Left ventricle myocardium inferior (tissue), 1 donor: ENCODE measurements at regions not wholly inside any gene's neighbourhood (a gene's known extent, or its start where the extent isn't known, plus 50 kb on each side); places are given as distances from the start of the nearest gene placed in this dataset.

Source experiments
- DNase-seq: peaks from one replicate; pipeline ENCODE4 v3.0.0-alpha.2; 2020
- H3K27ac ChIP-seq: fragments of 200-600 bp; replicated peaks from 2 replicates; pipeline ENCODE4 v1.8.0; 2021
- H3K27me3 ChIP-seq: fragments of 200-600 bp; 2 replicates; pipeline ENCODE4 v1.8.0; 2021; ENCODE audit warnings: low read depth
- H3K36me3 ChIP-seq: fragments of 200-600 bp; 2 replicates; pipeline ENCODE4 v1.8.0; 2021
- H3K4me1 ChIP-seq: fragments of 200-600 bp; 2 replicates; pipeline ENCODE4 v1.8.0; 2021
- H3K4me3 ChIP-seq: fragments of 200-600 bp; 2 replicates; pipeline ENCODE4 v1.8.0; 2021; ENCODE audit warnings: mild to moderate bottlenecking, moderate library complexity
- H3K9me3 ChIP-seq: fragments of 200-600 bp; replicated peaks from 2 replicates; pipeline ENCODE4 v1.8.0; 2021
- CTCF ChIP-seq: fragments of 200-600 bp; IDR thresholded peaks from 2 replicates; pipeline ENCODE4 v1.8.0; 2021; ENCODE audit warnings: antibody characterized with exemption, mild to moderate bottlenecking, borderline replicate concordance
- intact Hi-C: fragments of 100-400 bp; cut with micrococcal nuclease; formaldehyde crosslinking; loops from one replicate; pipeline ENCODE4 v1.11.0; 2022
- donor health status: DM: no; HTN: yes; CAD: no; lungs with severe emphysema.

GRCh38 chr5:4911646-4912403 is 228.3 kb upstream of the ADAMTS16 start:
- Histone ChIP-seq H3K36me3 (no peaks in the 10 kb centered on the region), H3K27ac (no peak overlapping the region), H3K27me3 (peaks cover 19% of the 10 kb centered on the region), H3K4me1 (peaks cover 5% of the 10 kb centered on the region), H3K9me3 (no peaks in the 10 kb centered on the region), H3K4me3 (no peak overlapping the region)
- intact Hi-C loops: no loop called here
- no peak for DNase-seq
- TF ChIP-seq CTCF: no peak

- no peaks in the 10 kb centered on the region for H3K27me3 ChIP-seq
- intact Hi-C loops: no loop called here
- H3K27ac ChIP-seq: no peak overlapping the region
- TF ChIP-seq CTCF: no peak
- no peaks in the 10 kb centered on the region for H3K4me1 ChIP-seq
- H3K4me3 ChIP-seq: no peak overlapping the region
- DNase-seq: no peak
- peaks cover 9% of the 10 kb centered on the region for H3K9me3 ChIP-seq
- no peaks in the 10 kb centered on the region for H3K36me3 ChIP-seq
Measured at GRCh38 chr5:4921929-4922328, 218.2 kb upstream of the ADAMTS16 start.

- TF ChIP-seq CTCF: no peak
- H3K36me3 ChIP-seq: no peaks in the 10 kb centered on the region
- no peak overlapping the region for H3K27ac ChIP-seq
- DNase-seq: no peak
- H3K27me3 ChIP-seq: no peaks in the 10 kb centered on the region
- intact Hi-C loops: no loop called here
- H3K9me3 ChIP-seq: peaks cover 9% of the 10 kb centered on the region
- H3K4me3 ChIP-seq: no peak overlapping the region
- H3K4me1 ChIP-seq: no peaks in the 10 kb centered on the region
Measured at GRCh38 chr5:4924577-4924976, 215.6 kb upstream of the ADAMTS16 start.

DNA sequence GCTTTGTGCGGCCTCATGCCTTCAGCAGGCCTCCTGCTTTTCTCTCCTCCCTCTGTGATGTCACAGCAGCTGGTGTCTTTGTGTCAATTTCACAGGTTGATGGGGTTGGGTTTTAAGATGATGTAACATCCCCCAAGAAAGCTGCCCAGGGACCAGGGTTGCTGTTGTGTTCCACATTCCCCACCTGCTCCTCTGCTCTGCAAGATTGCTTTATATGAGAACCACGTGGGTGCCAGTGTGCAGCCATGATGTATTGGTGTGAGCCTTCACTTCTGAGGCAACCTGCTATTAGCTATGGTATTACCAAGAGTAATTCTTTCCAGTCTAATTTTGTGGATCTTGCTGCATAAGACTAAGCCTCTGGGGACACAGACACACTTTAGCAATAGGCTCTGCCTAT is 213.0 kb upstream of the ADAMTS16 start:
- TF ChIP-seq CTCF: no peak
- H3K36me3 ChIP-seq: no peaks in the 10 kb centered on the region
- no peak for DNase-seq
- no peak overlapping the region for H3K4me3 ChIP-seq
- intact Hi-C loops: no loop called here
- H3K4me1 ChIP-seq: no peaks in the 10 kb centered on the region
- no peaks in the 10 kb centered on the region for H3K9me3 ChIP-seq
- H3K27me3 ChIP-seq: no peaks in the 10 kb centered on the region
- H3K27ac ChIP-seq: no peak overlapping the region

- intact Hi-C loops: no loop called here
- no peaks in the 10 kb centered on the region for H3K36me3 ChIP-seq
- H3K27me3 ChIP-seq: no peaks in the 10 kb centered on the region
- H3K9me3 ChIP-seq: peaks cover 11% of the 10 kb centered on the region
- no peak for DNase-seq
- H3K27ac ChIP-seq: no peak overlapping the region
- TF ChIP-seq CTCF: no peak
- no peak overlapping the region for H3K4me3 ChIP-seq
- no peaks in the 10 kb centered on the region for H3K4me1 ChIP-seq
Measured at GRCh38 chr5:4928409-4928808, 211.7 kb upstream of the ADAMTS16 start.
